Activated T-cell treated with anti-CD3 and anti-CD28 coated beads, Interleukin-2, amount 50 U/mL, for 4 hours (primary cell): ENCODE measurements at regions not wholly inside any gene's neighbourhood (a gene's known extent, or its start where the extent isn't known, plus 50 kb on each side); places are given as distances from the start of the nearest gene placed in this dataset.

ENCODE experiments used
- ATAC-seq, 2 donors: fragments of 200-7000 bp; cut with Tn5 transposase; one replicate each; pipeline ENCODE4 v1.10.0; 2021
- DNase-seq: peaks from one replicate; pipeline ENCODE4 v3.0.0-alpha.2; 2020
- H3K27me3 Mint-ChIP-seq: one replicate; pipeline ENCODE4 v1.8.0; 2021; ENCODE audit warnings: low read depth, mixed read lengths
- H3K36me3 Mint-ChIP-seq: one replicate; pipeline ENCODE4 v1.8.0; 2022; ENCODE audit warnings: mixed read lengths; ENCODE audit not compliant: insufficient read depth
- H3K4me1 Mint-ChIP-seq: one replicate; pipeline ENCODE4 v1.8.0; 2021; ENCODE audit warnings: low read depth, mixed read lengths
- H3K4me3 Mint-ChIP-seq: one replicate; pipeline ENCODE4 v1.8.0; 2021; ENCODE audit warnings: mild to moderate bottlenecking, moderate library complexity, mixed read lengths
- H3K9me3 Mint-ChIP-seq: one replicate; pipeline ENCODE4 v1.8.0; 2021; ENCODE audit warnings: mixed read lengths

- ATAC-seq (no peak), DNase-seq (no peak)
- Mint-ChIP-seq H3K36me3 (no peaks in the 10 kb centered on the region), H3K4me3 (no peak overlapping the region), H3K27me3 (peaks cover 6% of the 10 kb centered on the region), H3K4me1 (no peaks in the 10 kb centered on the region), H3K9me3 (no peaks in the 10 kb centered on the region)
Measured at GRCh38 chr7:33852838-33853237, 52.5 kb upstream of the BMPER start.

- ATAC-seq (no peak), DNase-seq (no peak)
- Mint-ChIP-seq H3K9me3 (no peaks in the 10 kb centered on the region), H3K36me3 (no peaks in the 10 kb centered on the region), H3K4me1 (no peaks in the 10 kb centered on the region), H3K4me3 (no peak overlapping the region), H3K27me3 (peaks cover 8% of the 10 kb centered on the region)
Measured at GRCh38 chr7:33853361-33854062, 51.8 kb upstream of the BMPER start.

- DNase-seq (no peak), ATAC-seq (no peak)
- Mint-ChIP-seq H3K9me3 (no peaks in the 10 kb centered on the region), H3K4me1 (no peaks in the 10 kb centered on the region), H3K27me3 (peaks cover 9% of the 10 kb centered on the region), H3K4me3 (no peak overlapping the region), H3K36me3 (no peaks in the 10 kb centered on the region)
Measured at GRCh38 chr7:33854178-33854577, 51.2 kb upstream of the BMPER start.

GRCh38 chr7:33854801-33855350 is 50.5 kb upstream of the BMPER start:
- DNase-seq: no peak
- no peaks in the 10 kb centered on the region for H3K9me3 Mint-ChIP-seq
- no peak for ATAC-seq
- peaks cover 6% of the 10 kb centered on the region for H3K27me3 Mint-ChIP-seq
- no peak overlapping the region for H3K4me3 Mint-ChIP-seq
- no peaks in the 10 kb centered on the region for H3K36me3 Mint-ChIP-seq
- H3K4me1 Mint-ChIP-seq: no peaks in the 10 kb centered on the region
